BJ (cell line): ENCODE measurements at regions not wholly inside any gene's neighbourhood (a gene's known extent, or its start where the extent isn't known, plus 50 kb on each side); places are given as distances from the start of the nearest gene placed in this dataset.

ENCODE experiments used
- CTCF ChIA-PET: fragments of 350-600 bp; formaldehyde crosslinking; extraction: SDS; loops from one replicate; lab custom pipeline; 2021; ENCODE audit warnings: antibody characterized with exemption, inconsistent platforms; lab: Yijun Ruan, JAX
- POLR2A ChIA-PET: fragments of 300-600 bp; sonication (Branson Sonifier 250); formaldehyde crosslinking; extraction: SDS; loops from one replicate; lab custom pipeline; 2021; ENCODE audit warnings: antibody characterized with exemption; lab: Charles Lee
- DNase-seq: peaks from one replicate; pipeline ENCODE4 v3.0.0-alpha.2; 2011; ENCODE audit warnings: low read depth
- H3K27me3 ChIP-seq: 2 replicates; pipeline ENCODE4 v1.6.0; 2011; ENCODE audit warnings: low read length; ENCODE audit not compliant: control insufficient read depth, insufficient read depth
- H3K36me3 ChIP-seq: 2 replicates; pipeline ENCODE4 v1.5.1; 2011; ENCODE audit warnings: low read length; ENCODE audit not compliant: control insufficient read depth, insufficient read depth
- H3K4me3 ChIP-seq: 2 replicates; pipeline ENCODE4 v1.5.1; 2011; ENCODE audit warnings: low read depth, mild to moderate bottlenecking, control low read depth, low read length
- TF ChIP-seq, protein P1 (sequence below): IDR thresholded peaks from 2 replicates; pipeline ENCODE4 v1.5.1; 2011; ENCODE audit warnings: low read depth, mild to moderate bottlenecking, control low read depth, inconsistent platforms, low read length, moderate library complexity; ENCODE audit not compliant: insufficient read depth

DNA sequence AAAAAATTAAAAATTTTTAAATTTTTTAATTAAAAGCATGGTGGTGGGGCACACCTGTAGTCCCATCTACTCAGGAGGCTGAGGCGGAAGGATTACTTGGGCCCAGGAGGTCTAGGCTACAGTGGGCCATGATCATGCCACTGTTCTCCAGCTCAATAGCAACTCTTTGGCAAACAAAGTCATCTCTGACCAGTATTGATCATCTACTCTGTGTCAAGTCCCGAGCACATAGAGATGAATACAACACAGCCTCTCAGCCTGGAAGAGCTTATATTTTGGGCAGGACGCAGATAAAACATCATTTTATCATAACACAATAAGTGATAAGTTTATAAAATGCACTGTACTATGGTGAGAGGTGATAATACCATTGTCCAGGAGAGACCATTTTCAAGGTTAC is 281.6 kb upstream of the GADL1 start:
- TF ChIP-seq, protein P1, sequence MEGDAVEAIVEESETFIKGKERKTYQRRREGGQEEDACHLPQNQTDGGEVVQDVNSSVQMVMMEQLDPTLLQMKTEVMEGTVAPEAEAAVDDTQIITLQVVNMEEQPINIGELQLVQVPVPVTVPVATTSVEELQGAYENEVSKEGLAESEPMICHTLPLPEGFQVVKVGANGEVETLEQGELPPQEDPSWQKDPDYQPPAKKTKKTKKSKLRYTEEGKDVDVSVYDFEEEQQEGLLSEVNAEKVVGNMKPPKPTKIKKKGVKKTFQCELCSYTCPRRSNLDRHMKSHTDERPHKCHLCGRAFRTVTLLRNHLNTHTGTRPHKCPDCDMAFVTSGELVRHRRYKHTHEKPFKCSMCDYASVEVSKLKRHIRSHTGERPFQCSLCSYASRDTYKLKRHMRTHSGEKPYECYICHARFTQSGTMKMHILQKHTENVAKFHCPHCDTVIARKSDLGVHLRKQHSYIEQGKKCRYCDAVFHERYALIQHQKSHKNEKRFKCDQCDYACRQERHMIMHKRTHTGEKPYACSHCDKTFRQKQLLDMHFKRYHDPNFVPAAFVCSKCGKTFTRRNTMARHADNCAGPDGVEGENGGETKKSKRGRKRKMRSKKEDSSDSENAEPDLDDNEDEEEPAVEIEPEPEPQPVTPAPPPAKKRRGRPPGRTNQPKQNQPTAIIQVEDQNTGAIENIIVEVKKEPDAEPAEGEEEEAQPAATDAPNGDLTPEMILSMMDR: no peak
- no peak overlapping the region for H3K4me3 ChIP-seq
- no peaks in the 10 kb centered on the region for H3K27me3 ChIP-seq
- POLR2A ChIA-PET: no interaction called here
- no peak for DNase-seq
- CTCF ChIA-PET: interaction anchor here (0.6 to 0.9 kb wide), 2 partner anchors 28 to 818 kb away, joined by 3 to 4 read pairs; no protein-coding TSS in a partner anchor
- H3K36me3 ChIP-seq: no peaks in the 10 kb centered on the region

DNA sequence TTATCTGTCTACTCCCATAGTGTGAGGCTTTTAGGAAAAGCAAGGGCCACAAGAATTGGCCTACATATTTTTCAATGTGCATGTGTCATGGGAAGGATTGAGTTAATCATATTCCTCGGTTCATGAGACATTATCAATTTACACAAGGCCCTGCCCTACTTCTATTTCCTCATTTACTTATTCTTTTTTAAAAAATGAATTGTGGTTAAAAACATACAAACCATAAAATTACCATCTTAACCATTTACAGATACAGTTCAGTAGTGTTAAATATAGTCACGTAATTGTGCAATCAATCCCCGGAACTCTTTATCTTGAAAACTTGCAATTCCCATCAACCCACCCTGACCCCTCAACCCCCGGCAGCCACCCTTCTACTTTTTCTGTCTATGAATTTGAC is 284.0 kb upstream of the GADL1 start:
- H3K36me3 ChIP-seq: no peaks in the 10 kb centered on the region
- no peaks in the 10 kb centered on the region for H3K27me3 ChIP-seq
- TF ChIP-seq, protein P1: no peak
- ChIA-PET POLR2A (no interaction called here), CTCF (no interaction called here)
- no peak for DNase-seq
- H3K4me3 ChIP-seq: no peak overlapping the region

DNA sequence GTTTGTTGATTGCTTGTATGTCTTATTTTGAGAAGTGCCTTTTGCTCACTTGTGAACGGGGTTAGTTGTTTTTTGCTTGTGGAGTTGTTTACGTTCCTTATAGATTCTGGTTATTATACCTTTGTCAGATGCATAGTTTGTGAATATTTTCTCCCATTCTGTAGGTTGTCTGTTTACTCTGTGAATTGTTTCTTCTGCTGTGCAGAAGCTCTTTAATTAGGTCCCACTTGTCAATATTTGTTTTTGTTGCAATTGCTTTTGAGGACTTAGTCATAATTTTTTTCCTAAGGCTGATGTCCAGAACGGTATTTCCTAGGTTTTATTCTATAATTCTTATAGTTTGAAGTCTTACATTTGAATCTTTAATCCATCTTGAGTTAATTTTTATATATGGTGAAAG is 285.3 kb upstream of the GADL1 start:
- no peak for DNase-seq
- no peak overlapping the region for H3K4me3 ChIP-seq
- POLR2A ChIA-PET: no interaction called here
- no peaks in the 10 kb centered on the region for H3K36me3 ChIP-seq
- TF ChIP-seq, protein P1: no peak
- H3K27me3 ChIP-seq: no peaks in the 10 kb centered on the region
- CTCF ChIA-PET: interaction anchor here (1.1 kb wide), 1 partner anchor 1137 kb away, joined by 6 read pairs; no protein-coding TSS in a partner anchor

DNA sequence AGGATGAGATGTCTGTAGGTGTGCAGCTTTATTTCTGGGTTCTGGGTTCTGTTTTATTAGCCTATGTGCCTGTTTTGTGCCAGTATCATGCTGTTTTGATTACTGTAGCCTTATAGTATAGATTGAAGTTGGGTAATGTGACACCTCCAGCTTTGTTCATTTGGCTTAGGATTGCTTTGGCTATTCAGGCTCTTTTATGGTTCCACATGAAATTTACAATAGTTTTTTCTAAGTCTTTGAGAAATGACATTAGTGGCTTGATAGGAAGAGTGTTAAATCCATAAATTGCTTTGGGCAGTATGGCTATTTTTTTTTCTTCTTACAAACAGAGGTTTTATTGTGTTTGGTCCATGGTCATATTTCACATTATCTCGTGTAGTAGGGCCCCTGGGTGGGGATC is 285.8 kb upstream of the GADL1 start:
- no peaks in the 10 kb centered on the region for H3K36me3 ChIP-seq
- ChIA-PET CTCF (interaction anchor here (1.1 kb wide), 1 partner anchor 1138 kb away, joined by 6 read pairs; no protein-coding TSS in a partner anchor), POLR2A (no interaction called here)
- H3K4me3 ChIP-seq: no peak overlapping the region
- no peak for DNase-seq
- H3K27me3 ChIP-seq: no peaks in the 10 kb centered on the region
- TF ChIP-seq, protein P1: no peak

DNA sequence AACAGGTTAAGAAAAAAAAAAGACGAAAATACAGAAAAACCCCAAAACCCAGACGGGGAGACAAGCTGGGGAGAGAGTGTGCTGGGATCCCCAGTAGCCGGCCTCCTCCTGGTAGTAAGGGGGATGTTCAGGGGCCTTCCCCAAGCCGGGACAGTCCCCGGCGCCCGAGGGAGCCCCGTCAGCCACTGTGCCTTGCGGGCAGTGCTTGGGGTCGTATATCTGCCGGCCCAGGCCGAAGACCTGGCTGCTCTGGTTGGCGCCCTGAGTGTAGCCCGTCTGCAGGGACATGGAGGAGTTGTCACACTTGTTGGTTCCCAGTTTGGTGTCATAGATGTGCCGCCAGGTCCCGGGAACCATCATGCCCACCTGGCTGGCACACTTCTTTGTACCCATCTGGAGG is 287.2 kb upstream of the GADL1 start:
- ChIA-PET POLR2A (no interaction called here), CTCF (no interaction called here)
- H3K4me3 ChIP-seq: no peak overlapping the region
- no peaks in the 10 kb centered on the region for H3K27me3 ChIP-seq
- TF ChIP-seq, protein P1: no peak
- H3K36me3 ChIP-seq: no peaks in the 10 kb centered on the region
- DNase-seq: no peak
